GM12878 (cell line): ENCODE measurements at regions not wholly inside any gene's neighbourhood (a gene's known extent, or its start where the extent isn't known, plus 50 kb on each side); places are given as distances from the start of the nearest gene placed in this dataset.

Experiments used
- ATAC-seq: fragments of 200-7000 bp; cut with Tn5 transposase; 3 replicates; pipeline ENCODE4 v1.9.1; 2020; ENCODE audit warnings: mild to moderate bottlenecking, moderate library complexity
- BruUV-seq: library from RNA; stranded (reverse); fragments of 400-500 nt; replicated peaks from 2 replicates; lab custom pipeline; 2021; lab: Mats Ljungman, UMichigan
- CTCF ChIA-PET: fragments of 300-600 bp; sonication (Branson Sonifier 250); formaldehyde crosslinking; extraction: SDS; loops from one replicate; lab custom pipeline; 2021; ENCODE audit warnings: inconsistent platforms; lab: Yijun Ruan, JAX
- POLR2A ChIA-PET: fragments of 350-600 bp; formaldehyde crosslinking; extraction: SDS; loops from one replicate; lab custom pipeline; 2021; ENCODE audit warnings: inconsistent platforms; lab: Charles Lee
- RAD21 ChIA-PET: fragments of 300-600 bp; sonication (Branson Sonifier 250); formaldehyde crosslinking; loops from one replicate; lab custom pipeline; 2023; ENCODE audit warnings: antibody characterized with exemption; ENCODE audit not compliant: unreplicated experiment; lab: Charles Lee
- SMC1A ChIA-PET: fragments of 300-600 bp; sonication (Branson Sonifier 250); formaldehyde crosslinking; loops from one replicate; lab custom pipeline; 2023; ENCODE audit not compliant: unreplicated experiment, uncharacterized antibody; lab: Charles Lee
- DNase-seq: peaks from one replicate; pipeline ENCODE4 v3.0.0-alpha.2; 2011; ENCODE audit warnings: low read depth, low spot score
- FAIRE-seq: peaks from 3 replicates; lab custom pipeline; 2011; peaks lifted over from hg19 to GRCh38; lab: Jason Lieb, UNC
- H2AFZ ChIP-seq: 2 replicates; pipeline ENCODE4 v1.6.0; 2011; ENCODE audit warnings: low read depth, low read length, control low read depth; ENCODE audit not compliant: control insufficient read depth
- H3K27ac ChIP-seq: 2 replicates; pipeline ENCODE4 v1.5.1; 2011; ENCODE audit warnings: control low read depth; ENCODE audit not compliant: control insufficient read depth, insufficient read depth
- H3K27me3 ChIP-seq, 2 experiments: replicated peaks in 1 of 2; 2 replicates each; pipeline versions ENCODE4 v1.6.0 to v1.6.1; 2011; ENCODE audit warnings: low read length in 1 of 2; ENCODE audit not compliant: control insufficient read depth in 2 of 2, insufficient read depth in 2 of 2
- H3K36me3 ChIP-seq, 2 experiments: 2 replicates each; pipeline ENCODE4 v1.5.1; 2011; ENCODE audit warnings: low read length in 1 of 2; ENCODE audit not compliant: control insufficient read depth in 2 of 2, insufficient read depth in 2 of 2
- H3K4me1 ChIP-seq: 2 replicates; pipeline ENCODE4 v1.6.1; 2011; ENCODE audit warnings: mild to moderate bottlenecking, low read length, moderate library complexity, mixed read lengths; ENCODE audit not compliant: control insufficient read depth, insufficient read depth
- H3K4me2 ChIP-seq: 2 replicates; pipeline ENCODE4 v1.6.0; 2011; ENCODE audit warnings: control low read depth; ENCODE audit not compliant: control insufficient read depth, insufficient read depth
- H3K4me3 ChIP-seq: fragments of 200-600 bp; sonication (generic); 2 replicates; pipeline ENCODE4 v1.5.1; 2016
- H3K79me2 ChIP-seq: 2 replicates; pipeline ENCODE4 v1.6.0; 2011; ENCODE audit warnings: low read length; ENCODE audit not compliant: control insufficient read depth, insufficient read depth
- H3K9ac ChIP-seq: 2 replicates; pipeline ENCODE4 v1.8.0; 2011; ENCODE audit warnings: low read length, control low read depth, mixed read lengths; ENCODE audit not compliant: control insufficient read depth, insufficient read depth
- H3K9me3 ChIP-seq: replicated peaks from 3 replicates; pipeline ENCODE4 v1.5.1; 2011; ENCODE audit warnings: mild to moderate bottlenecking, low read length; ENCODE audit not compliant: control insufficient read depth, insufficient read depth
- H4K20me1 ChIP-seq: 2 replicates; pipeline ENCODE4 v1.6.0; 2011; ENCODE audit not compliant: control insufficient read depth, insufficient read depth
- HDGF ChIP-seq: fragments of 450-650 bp; IDR thresholded peaks from 2 replicates; pipeline ENCODE4 v1.6.1; 2016; ENCODE audit warnings: antibody characterized with exemption
- HSF1 ChIP-seq: fragments of 150-350 bp; IDR thresholded peaks from 2 replicates; pipeline ENCODE4 v1.6.1; 2014; ENCODE audit warnings: mild to moderate bottlenecking, low read depth, low read length
- SPI1 ChIP-seq: IDR thresholded peaks from 2 replicates; pipeline ENCODE4 v1.6.1; 2011; ENCODE audit warnings: low read depth, mild to moderate bottlenecking, low read length, moderate library complexity, borderline replicate concordance; ENCODE audit not compliant: insufficient read depth
- WGBS: methylation state at CpG from one replicate; pipeline ENCODE4 v1.1.6; 2016; ENCODE audit warnings: low lambda C conversion rate; ENCODE audit not compliant: insufficient replicate concordance, insufficient coverage; ENCODE audit errors: missing lambda C conversion rate; 5-methylcytosine and 5-hydroxymethylcytosine counted together
- in situ Hi-C: fragments of 300-500 bp; cut with MboI; formaldehyde crosslinking; loops from 9 replicates; pipeline ENCODE4 v1.14.3; 2018; ENCODE audit warnings: mixed read lengths
- intact Hi-C: fragments of 100-400 bp; cut with micrococcal nuclease; formaldehyde crosslinking; loops from one replicate; pipeline ENCODE4 v1.14.2; 2022; ENCODE audit not compliant: unreplicated experiment
- TF ChIP-seq, protein P1 (sequence below): IDR thresholded peaks from 2 replicates; pipeline ENCODE4 v1.6.1; 2011; ENCODE audit warnings: borderline replicate concordance, low read depth, mild to moderate bottlenecking, moderate library complexity, low read length; ENCODE audit not compliant: insufficient read depth, poor library complexity, severe bottlenecking

- no peak for TF ChIP-seq HDGF
Observed at GRCh38 chr11:33557201-33557600, 143.4 kb downstream of the C11orf91 start (continued).

DNA sequence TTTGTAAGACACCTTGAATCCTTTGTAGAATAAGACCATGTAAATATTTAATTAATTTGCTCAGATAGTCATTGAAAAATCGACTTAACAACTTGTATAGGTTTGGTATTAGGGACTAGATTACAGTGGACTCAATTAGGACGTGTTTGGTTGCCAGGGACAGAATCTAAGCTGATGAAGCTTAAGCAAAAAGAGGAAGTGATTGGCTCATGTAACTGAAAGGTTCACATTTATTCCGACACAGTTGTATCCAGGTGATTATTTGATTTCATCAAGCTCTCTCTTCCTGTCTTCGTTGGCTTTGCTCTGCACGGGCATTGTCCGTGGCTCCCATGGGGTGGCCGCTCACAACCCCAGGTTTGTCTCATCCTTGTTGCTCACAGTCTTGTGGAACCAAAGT lies 146.4 kb downstream of the C11orf91 start:
- Histone ChIP-seq H3K27me3 (peaks cover 0 to 2% of the 10 kb centered on the region in 2 experiments; a peak in 1 of 4 replicates), H3K4me2 (no peak overlapping the region), H3K4me3 (no peak overlapping the region), H4K20me1 (no peaks in the 10 kb centered on the region), H3K9me3 (no peaks in the 10 kb centered on the region), H3K4me1 (no peaks in the 10 kb centered on the region), H3K79me2 (no peaks in the 10 kb centered on the region), H3K9ac (no peak overlapping the region), H3K36me3 (no peaks in the 10 kb centered on the region), H3K27ac (no peak overlapping the region), H2AFZ (no peak overlapping the region)
- intact Hi-C loops, result no loop called here
- FAIRE-seq, result no peak
- no TSS peak for BruUV-seq
- SMC1A ChIA-PET, result no interaction called here
- ATAC-seq, result no peak
- in situ Hi-C loops, result no loop called here
- CTCF ChIA-PET, result interaction anchor here (1.3 kb wide), 1 partner anchor 188 kb away, joined by 4 read pairs; no protein-coding TSS in a partner anchor
- POLR2A ChIA-PET, result no interaction called here
- RAD21 ChIA-PET, result no interaction called here
- DNase-seq, result no peak
- 68% methylated on average over 7 of the region's 7 CpGs for WGBS
- TF ChIP-seq, protein P1, sequence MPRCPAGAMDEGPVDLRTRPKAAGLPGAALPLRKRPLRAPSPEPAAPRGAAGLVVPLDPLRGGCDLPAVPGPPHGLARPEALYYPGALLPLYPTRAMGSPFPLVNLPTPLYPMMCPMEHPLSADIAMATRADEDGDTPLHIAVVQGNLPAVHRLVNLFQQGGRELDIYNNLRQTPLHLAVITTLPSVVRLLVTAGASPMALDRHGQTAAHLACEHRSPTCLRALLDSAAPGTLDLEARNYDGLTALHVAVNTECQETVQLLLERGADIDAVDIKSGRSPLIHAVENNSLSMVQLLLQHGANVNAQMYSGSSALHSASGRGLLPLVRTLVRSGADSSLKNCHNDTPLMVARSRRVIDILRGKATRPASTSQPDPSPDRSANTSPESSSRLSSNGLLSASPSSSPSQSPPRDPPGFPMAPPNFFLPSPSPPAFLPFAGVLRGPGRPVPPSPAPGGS, result no peak
- peak; percentile 80 for TF ChIP-seq SPI1
- TF ChIP-seq HSF1, result no peak
